GM12891 (cell line): ENCODE measurements at regions not wholly inside any gene's neighbourhood (a gene's known extent, or its start where the extent isn't known, plus 50 kb on each side); places are given as distances from the start of the nearest gene placed in this dataset.

Experiments used
- PAX5 ChIP-seq: IDR thresholded peaks from 2 replicates; pipeline ENCODE4 v1.6.1; 2011; ENCODE audit warnings: low read length, moderate library complexity, mild to moderate bottlenecking; ENCODE audit not compliant: insufficient read depth, severe bottlenecking
- POLR2A ChIP-seq: IDR thresholded peaks from 2 replicates; pipeline ENCODE4 v1.6.1; 2011; ENCODE audit warnings: low read depth, low read length, control low read depth
- POLR2AphosphoS5 ChIP-seq: IDR thresholded peaks from 2 replicates; pipeline ENCODE4 v1.6.1; 2011; ENCODE audit warnings: low read depth, low read length, control low read depth
- SPI1 ChIP-seq: IDR thresholded peaks from 2 replicates; pipeline ENCODE4 v1.6.1; 2011; ENCODE audit warnings: low read depth, low read length, control low read depth
- TAF1 ChIP-seq: IDR thresholded peaks from 2 replicates; pipeline ENCODE4 v1.6.1; 2011; ENCODE audit warnings: low read depth, low read length, control low read depth

- TF ChIP-seq TAF1 (no peak), POLR2A (no peak), POLR2AphosphoS5 (no peak), PAX5 (no peak), SPI1 (no peak)
These were observed 325.7 kb upstream of the C11orf87 start for GRCh38 chr11:109096266-109096665.
